ENCODE measurements at regions not wholly inside any gene's neighbourhood (a gene's known extent, or its start where the extent isn't known, plus 50 kb on each side); places are given as distances from the start of the nearest gene placed in this dataset.

GRCh38 chrY:14248878-14249576 lies 193.0 kb downstream of the VCY1B start:
- TF ChIP-seq POLR2A (IDR thresholded peaks at IDR 0.05) (no peak), CTCF (IDR thresholded peaks at IDR 0.05) (no peak)

Measured in adrenal gland (tissue), 5 donors.